ENCODE measurements at regions not wholly inside any gene's neighbourhood (a gene's known extent, or its start where the extent isn't known, plus 50 kb on each side); places are given as distances from the start of the nearest gene placed in this dataset.

DNA sequence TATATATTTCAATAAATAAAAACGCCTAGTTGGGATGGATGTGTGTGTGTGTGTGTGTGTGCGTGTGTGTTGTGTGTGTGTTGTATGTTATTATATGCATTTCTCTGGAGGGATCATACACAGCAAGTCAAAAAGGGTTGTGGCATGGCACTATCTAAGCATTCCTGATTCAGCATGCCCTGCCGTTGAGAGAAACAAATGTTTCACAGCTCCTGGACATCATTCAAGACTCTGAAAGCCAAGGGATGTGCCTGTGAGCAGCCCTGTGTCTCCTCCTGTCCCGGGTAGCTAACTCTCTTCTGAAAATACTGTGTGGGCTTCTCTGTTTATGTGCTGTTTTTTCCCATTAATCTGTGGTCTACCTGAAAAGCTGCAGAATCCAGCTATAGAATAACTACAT, 197.9 kb upstream of the SETBP1 start:
- no peak for DNase-seq (ENCODE audit: low spot score)

DNA sequence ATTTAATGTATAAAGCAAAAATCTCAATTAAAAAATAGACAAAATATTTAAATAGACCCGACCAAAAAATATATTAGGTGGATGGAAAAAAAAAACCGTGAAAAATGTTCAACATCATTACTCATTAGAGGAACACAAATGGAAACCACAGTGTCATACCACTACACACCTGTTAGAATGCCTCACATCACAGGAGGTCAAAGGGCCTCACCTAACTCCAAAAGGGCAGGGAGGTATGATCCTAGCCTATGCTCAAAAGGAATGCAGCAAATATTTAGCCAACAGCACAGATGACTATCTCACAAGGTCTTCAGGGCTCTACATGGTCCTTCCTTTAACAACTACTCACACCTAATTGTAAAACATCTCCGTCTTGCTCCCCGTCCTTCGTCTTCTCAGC, 185.5 kb upstream of the SETBP1 start:
- no peak for DNase-seq (ENCODE audit: low spot score)

DNA sequence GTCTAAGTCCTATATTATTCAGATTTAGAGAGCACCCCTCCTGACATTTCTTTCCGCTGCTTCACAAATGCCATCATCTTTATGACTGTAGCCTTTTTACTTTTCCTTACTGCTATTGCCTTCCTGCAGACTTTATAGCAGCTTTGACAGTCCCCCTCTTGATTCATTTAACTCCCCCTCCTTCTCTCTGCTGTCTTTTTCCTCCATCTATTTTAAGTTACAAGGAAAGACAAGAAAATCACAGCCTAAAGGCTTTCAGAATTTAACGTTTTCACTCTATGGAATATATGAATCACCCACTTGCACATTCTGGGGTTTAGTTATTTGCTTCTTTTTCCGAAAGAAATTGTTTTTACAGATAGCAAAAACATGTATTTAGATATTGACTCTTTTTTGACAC, 183.4 kb upstream of the SETBP1 start:
- DNase-seq (ENCODE audit: low spot score): no peak

DNA sequence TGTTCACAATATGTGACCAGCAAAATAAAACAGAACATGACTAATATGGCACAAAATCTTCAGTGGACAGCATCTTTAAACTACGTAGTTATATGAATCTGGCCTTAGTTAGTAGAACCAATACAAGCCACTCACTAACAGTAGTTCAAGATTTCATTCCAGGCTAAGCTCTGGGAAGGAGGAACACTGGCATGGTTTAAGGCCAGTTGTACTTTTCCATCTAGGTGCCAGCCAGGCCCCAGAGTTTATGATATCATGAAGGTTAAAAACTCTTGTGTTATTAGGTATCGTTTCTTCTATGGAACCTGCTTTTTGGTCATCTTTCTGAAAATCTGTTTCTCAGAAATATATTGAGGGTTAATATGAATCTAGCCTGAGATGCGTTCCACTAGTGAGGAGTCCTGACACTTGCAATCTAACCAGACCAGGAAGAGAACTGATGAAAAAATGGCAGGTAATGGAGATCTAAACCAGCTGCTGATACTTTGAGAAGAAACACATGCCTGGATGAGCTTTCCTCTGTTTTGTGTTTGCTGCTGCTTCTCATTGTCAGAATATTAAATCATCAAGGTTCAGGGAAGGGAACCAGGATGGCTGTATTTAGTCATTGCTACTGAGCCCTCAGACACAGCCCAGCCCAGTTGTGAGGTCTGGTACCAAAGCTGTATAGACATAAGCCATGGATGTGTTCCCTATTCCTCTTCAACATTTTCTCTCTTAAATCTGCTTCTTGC, 182.8 kb upstream of the SETBP1 start:
- DNase-seq (ENCODE audit: low spot score): no peak

DNA sequence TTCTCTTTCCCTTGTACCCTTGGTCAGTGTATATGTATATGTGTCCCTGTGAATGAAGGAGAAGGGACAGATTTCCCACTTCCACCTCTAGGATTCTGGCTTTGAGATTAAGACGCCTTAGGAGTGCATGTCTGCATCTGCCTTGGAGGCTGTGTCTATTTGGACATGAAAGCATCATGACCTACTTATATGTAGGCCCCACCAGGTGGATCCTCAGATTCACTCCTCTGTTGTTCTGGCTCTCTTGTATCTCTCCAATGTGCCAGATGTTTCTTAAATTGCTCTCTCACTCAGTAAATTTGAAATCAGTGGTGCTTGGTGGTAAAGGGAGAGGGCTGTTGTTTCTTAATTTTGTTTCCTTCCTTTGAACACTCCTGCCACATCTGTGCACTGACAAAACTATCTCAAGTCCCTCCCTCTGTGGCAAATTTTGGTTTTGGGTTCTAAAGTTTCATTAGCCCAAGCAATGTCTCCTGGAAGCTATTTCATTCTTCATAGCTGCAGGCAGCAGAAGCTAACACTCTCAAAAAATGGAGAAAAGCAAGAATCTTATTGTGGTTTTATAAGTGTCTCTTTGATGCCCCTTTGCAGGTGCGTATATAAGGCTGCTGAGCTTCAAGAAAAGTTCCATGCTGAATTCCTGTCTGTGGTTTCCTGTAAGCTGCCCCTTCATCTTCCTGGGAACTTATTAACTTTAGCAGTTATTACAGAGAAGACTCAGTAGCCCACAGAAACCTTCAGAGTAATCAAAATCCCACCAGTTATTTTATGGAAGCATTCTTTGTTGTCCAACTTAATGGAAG, 179.7 kb upstream of the SETBP1 start:
- no peak for DNase-seq (ENCODE audit: low spot score)

DNA sequence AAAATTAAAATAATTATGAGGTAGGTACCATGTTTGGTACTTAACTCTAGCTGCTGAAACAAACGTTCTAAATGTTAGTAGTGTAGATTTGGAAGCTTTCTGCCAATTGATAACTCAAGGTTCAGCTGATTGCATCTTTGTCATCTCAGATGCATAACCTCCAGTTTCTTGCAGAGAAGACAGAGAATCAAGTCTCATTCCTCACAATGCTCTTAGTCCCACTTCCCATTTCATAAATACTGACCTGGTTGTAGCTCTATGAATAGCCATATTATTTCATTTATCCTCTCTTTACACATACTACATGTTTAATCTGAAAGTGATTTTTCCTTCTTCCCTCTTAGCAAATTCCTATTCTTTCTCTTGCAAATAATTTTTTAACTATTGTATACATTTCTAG, 178.5 kb upstream of the SETBP1 start:
- no peak for DNase-seq (ENCODE audit: low spot score)

DNA sequence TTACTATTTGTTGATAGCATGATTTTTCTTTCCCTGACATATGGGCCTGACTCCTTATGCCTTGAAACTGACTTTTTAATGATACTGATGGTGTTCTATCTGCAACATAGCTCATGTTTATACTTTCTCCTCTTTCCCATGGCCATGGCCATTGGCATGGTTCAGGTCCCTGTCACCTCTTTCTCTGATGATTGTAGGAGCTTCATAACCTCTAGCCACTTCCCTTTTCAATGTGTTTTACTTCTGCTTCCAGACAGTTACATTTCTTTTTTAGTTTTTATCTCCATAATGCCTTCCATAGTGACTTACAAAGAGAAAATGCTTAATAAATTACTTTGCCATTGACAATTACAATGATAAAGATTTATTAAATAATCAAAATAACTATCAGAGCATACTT, 177.9 kb upstream of the SETBP1 start:
- DNase-seq (ENCODE audit: low spot score): no peak

DNA sequence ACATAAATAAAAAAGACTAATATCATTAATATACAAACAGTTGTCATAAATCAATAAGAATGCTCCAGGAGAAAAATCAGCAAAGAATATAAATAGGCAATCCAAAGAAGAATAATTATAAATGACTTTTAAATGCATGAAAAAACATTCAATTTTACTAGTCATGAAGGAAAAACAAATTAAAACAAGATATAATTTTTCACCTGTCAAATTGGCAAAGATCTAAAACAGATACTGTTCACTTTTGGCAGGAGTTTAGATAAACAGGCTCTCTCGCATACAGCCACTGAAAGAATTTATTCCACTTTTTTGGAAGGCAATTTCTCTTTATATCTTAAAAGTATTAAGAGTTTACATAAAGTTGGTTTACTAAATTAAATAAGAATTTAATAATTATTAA, 176.8 kb upstream of the SETBP1 start:
- DNase-seq (ENCODE audit: low spot score): no peak

DNA sequence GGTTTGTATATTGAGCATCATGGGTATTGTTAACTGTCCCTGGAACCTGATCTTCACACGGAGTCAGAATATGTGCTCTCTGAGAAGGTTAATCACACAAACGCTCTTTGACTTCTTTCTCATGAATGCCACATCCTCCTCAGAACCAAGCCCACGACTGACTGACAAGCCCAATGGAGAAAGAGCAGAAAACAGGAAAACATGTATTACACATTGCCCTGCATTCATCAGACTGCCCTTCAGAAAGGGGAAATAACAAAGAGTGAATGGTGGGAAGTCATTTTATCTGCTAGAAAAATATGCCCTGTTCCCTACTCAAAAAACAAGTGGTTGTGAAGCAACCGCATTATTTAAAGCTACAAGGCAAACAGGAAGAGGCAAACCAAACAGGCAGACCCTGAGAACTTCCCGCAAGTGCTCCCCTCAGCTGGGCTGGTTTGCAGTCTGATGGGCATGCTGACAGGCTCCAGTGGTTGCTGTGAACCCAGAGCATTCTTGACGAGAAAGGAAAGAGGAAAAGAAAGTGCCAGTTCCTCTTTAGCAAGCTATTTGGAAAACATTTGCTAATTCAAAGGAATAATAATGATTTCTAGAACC, 172.9 kb upstream of the SETBP1 start:
- DNase-seq (ENCODE audit: low spot score): no peak

DNA sequence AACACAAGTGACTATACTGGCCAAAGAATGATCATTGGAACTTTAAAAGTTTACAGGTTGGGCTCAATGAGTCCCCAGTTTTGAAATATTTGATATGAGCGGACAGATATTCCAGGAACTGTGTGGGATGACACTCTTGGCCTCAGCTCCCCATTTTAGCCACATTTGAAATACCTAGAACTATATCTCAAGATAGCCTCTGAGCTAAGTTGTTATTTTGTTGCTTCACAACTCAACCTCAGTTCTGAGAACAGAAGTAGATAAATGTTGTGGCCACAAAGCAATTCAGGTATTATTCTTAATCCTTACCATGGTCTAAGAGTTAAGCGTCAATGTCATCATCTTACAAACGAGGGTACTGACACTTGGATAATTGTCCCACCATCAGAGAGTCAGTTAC, 172.2 kb upstream of the SETBP1 start:
- no peak for DNase-seq (ENCODE audit: low spot score)

DNA sequence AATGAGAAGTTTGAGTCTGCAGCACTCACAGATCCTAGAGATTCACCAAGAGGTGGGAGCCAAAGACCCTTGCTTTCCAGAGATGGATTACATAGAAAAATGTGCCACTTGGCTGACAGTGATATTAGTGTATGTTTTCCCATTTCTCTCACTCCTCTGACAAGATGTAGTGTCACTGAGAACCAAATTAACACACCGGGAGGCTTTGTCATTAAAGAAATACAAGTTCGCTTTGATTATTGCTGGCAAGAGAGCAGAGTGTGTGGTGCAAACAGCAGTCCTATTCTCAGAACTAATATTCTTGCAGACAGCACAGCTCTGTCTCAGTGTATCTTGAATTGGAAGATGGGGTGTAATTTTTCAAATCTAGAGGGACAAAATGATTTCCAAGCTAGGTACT, 171.6 kb upstream of the SETBP1 start:
- no peak for DNase-seq (ENCODE audit: low spot score)

DNA sequence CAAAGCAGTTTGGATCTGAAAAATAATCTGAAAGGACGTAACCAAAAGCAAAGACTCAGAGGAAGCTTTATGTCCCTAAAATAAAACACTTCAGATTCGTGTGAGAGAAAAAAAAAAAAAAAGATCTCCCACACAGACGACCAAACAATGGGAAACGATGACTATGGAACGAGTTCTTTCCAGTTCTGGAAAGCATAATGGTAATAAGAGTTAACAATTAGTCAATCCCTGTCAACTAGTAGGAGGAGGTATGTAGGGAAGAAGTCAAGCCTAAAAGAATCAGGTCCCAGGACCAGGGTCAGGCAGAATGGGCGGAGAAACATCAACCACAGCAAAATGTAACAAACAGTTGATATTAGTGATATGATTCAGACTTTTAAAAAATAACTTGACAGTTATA, 170.3 kb upstream of the SETBP1 start:
- DNase-seq (ENCODE audit: low spot score): no peak

DNA sequence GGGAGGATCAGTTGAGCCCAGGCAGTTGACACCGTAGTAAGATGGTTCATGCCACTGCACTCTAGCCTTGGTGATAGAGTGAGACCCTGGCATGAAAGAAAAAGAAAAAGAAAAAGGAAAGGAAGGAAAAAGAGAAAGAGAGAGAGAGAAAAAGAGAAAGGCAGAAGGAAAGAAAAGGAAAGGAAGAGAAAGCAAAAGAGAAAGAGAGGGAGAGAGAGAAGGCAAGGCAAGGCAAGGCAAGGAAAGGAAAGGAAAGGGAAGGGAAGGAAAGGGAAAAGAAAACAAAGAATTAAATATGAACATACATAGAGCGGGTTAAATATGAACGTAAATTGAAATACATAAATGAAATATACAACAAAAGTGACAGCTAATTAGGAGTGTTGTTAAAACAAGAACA, 167.5 kb upstream of the SETBP1 start:
- DNase-seq (ENCODE audit: low spot score): no peak

DNA sequence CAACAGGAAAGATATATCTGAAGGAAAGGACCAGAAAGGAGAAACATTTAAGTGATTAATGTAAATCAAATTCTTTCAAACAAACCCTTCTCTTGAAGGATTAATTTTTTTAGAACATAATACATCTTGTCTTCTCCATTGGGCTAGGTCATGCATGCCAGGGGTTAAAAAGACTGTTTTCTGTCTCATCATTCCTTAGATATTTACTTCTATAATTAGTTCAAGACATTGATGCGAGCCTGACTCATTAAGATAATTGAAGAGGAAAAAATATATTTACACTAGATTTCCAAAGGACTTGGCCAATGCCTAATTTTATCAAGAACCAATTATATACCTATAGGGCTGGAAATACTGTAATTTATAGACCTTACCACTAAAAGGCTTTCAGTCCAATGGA, 166.6 kb upstream of the SETBP1 start:
- no peak for DNase-seq (ENCODE audit: low spot score)

DNA sequence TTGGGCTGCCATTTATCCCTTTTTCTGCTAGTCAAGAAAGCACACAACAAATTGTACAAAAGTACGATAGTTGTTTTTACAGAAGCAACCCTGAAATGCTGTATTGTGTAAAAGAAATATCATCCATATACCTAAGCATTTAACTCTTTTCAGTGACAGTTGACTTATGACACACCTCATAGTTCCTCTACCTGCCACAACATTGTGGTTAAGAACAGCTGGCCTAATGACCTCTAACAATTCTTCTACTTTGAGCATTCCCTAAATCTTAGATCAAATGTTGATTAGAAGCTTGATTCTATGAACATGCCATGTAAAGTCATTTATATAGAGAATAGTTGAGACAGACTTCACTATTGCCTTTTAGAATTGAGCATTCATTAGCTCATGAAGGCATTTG, 165.9 kb upstream of the SETBP1 start:
- DNase-seq (ENCODE audit: low spot score): no peak

DNA sequence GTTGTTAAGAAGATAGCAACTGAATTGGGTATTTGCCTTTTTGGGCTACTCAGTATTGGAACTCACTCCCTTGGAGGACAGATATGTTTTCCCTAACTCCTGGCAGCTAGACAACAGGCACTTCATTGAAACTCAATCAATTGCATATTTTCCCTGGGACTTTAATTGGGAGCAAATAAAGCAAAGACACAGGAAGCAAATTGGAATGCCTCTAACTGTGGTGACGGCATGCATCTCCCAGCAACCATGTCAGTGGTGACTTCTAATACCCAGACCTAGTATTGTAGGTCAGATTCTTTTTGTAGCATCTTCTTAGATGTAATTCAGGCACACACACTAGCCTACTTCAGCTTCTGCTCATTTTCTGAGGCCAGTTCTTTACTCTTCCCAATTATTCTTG, 164.2 kb upstream of the SETBP1 start:
- DNase-seq (ENCODE audit: low spot score): no peak

DNA sequence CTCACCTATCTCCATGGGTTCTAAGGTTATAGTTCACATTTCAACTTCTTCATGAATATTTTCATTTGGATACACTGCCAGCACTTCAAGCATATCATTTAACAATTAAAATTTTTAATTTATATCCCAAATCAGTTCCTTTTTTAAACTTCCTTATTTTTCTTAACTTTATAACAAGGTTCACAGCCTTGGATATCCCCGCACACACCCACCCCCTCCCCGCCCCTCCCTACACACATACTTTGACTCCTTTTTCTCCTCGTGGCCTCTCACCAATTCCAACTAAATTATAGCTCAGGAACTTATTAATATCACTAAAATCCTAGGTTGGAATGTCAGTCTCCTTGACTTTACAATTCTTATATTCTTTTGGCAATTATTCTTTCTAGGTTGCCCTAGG, 163.6 kb upstream of the SETBP1 start:
- DNase-seq (ENCODE audit: low spot score): no peak

DNA sequence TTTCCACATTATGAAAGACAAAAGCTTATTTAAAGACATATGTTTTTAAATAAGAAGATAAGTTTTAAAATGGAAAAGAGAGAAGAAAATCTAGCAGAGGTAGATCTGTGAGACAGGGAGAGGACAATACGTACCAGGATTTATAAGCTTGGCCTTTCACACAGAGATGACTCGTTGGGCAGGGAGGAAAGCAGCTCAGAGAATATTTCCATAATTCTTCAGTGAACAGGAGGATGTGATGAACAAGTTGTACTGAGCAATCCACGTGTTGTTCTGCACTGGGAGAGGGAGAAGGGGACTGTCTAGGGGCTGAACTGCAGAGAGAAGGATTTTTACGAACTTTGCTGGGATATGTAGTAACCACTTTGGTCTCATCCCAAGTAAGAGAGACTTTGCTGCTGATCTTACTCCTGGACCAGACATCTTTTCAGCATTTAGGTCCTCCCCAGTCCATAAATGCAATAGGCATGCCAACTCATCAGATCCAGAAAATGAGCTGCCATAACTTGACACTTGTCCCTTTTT, 162.5 kb upstream of the SETBP1 start:
- DNase-seq (ENCODE audit: low spot score): no peak

DNA sequence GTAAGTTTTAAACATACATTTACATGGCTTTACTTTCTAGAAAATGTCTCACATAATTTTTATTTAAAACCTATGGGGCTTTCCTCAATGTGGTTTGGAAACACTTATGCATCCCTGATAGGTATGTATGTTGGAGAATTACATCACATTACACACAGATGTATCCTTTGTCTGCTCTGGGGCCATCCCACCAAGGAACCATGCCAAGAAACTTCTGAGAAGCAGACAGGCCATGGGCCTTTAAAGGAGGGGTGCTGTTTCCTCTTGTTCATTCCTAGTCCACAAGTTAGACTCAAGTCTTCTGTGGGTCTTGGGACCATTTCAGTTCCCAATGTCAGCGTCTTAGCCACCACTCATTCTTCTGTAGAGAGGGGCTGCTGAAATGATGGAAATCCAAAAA, 162.0 kb upstream of the SETBP1 start:
- DNase-seq (ENCODE audit: low spot score): no peak

DNA sequence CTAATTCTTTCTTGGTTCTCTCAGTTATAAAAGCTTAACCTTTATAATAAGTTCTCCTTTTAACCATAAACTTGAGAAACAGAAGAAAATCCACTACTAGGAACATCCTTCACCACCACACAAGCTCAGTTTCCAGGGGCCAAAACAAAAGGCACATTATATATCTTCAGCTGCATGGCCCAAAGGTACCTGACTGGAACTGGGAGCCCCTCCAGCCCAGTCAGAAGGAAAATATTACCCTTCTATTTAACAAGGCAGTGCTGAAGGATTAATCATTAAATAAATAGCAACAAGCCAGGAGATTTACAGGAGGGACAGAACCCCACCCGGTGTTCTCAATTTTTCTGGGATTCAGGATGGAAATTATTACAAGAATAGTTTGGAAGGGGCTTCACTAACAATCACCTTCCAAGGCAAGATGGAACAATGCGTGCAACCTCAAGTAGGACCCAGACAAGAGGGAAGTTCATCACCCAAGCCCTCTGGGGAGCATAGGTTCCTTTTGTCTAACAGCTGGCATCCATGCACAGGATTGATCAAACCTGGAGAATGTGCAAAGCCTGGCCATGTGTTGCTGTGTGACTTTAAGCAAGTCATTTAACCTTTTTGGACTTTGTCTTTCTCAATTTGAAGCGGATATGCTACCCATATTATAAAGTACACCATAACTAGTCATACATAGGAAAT, 159.6 kb upstream of the SETBP1 start:
- DNase-seq (ENCODE audit: low spot score): no peak

DNA sequence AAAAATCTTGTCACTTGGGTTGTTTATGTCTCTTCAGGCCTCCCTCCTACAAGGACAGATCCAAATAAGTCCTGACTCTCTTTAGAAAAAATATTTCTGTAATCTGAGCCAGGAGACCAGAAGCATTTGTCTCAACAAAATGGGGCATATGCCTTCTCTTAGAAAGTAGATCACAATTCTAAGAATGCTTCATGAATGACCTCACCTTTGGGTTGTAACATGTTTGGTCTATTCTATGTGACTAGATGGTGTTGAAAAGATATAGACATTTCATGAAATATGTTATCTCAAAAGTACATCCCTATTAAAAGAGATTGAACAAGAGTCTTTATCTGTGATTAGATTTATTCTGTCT, 159.0 kb upstream of the SETBP1 start:
- no peak for DNase-seq (ENCODE audit: low spot score)
